Upper lobe of right lung (tissue), 1 donor: ENCODE measurements at regions not wholly inside any gene's neighbourhood (a gene's known extent, or its start where the extent isn't known, plus 50 kb on each side); places are given as distances from the start of the nearest gene placed in this dataset.

Source experiments
- ATAC-seq: fragments of 200-7000 bp; cut with Tn5 transposase; one replicate; pipeline ENCODE4 v1.9.1; 2020; ENCODE audit warnings: mild to moderate bottlenecking, moderate library complexity
- DNase-seq: peaks from one replicate; pipeline ENCODE4 v3.0.0-alpha.2; 2020
- H3K27ac ChIP-seq: fragments of 200-600 bp; one replicate; pipeline ENCODE4 v1.8.0; 2022
- H3K27me3 ChIP-seq: fragments of 200-600 bp; one replicate; pipeline ENCODE4 v1.8.0; 2022; ENCODE audit warnings: mild to moderate bottlenecking
- H3K36me3 ChIP-seq: fragments of 200-600 bp; one replicate; pipeline ENCODE4 v1.8.0; 2022
- H3K4me1 ChIP-seq: fragments of 200-600 bp; one replicate; pipeline ENCODE4 v1.8.0; 2022
- H3K4me3 ChIP-seq: fragments of 200-600 bp; one replicate; pipeline ENCODE4 v1.8.0; 2022; ENCODE audit warnings: mild to moderate bottlenecking
- H3K9me3 ChIP-seq: fragments of 200-600 bp; one replicate; pipeline ENCODE4 v1.8.0; 2022
- intact Hi-C: fragments of 100-400 bp; cut with DNase I; formaldehyde crosslinking; loops from one replicate; pipeline ENCODE4 v1.11.0; 2022
- TF ChIP-seq, protein P1 (sequence below): fragments of 200-600 bp; IDR thresholded peaks from one replicate; pipeline ENCODE4 v1.8.0; 2022; ENCODE audit warnings: antibody characterized with exemption
- donor health status: DM: no; HTN: yes; CAD: no; lungs with severe emphysema.

GRCh38 chr1:82094136-82094535 lies 293.4 kb downstream of the ADGRL2 start:
- DNase-seq (no peak), ATAC-seq (no peak)
- intact Hi-C loops: no loop called here
- no peaks in the 10 kb centered on the region for H3K9me3 ChIP-seq
- no peak overlapping the region for H3K27ac ChIP-seq
- no peaks in the 10 kb centered on the region for H3K27me3 ChIP-seq
- H3K4me1 ChIP-seq: no peaks in the 10 kb centered on the region
- H3K4me3 ChIP-seq: no peak overlapping the region
- H3K36me3 ChIP-seq: no peaks in the 10 kb centered on the region
- TF ChIP-seq, protein P1, sequence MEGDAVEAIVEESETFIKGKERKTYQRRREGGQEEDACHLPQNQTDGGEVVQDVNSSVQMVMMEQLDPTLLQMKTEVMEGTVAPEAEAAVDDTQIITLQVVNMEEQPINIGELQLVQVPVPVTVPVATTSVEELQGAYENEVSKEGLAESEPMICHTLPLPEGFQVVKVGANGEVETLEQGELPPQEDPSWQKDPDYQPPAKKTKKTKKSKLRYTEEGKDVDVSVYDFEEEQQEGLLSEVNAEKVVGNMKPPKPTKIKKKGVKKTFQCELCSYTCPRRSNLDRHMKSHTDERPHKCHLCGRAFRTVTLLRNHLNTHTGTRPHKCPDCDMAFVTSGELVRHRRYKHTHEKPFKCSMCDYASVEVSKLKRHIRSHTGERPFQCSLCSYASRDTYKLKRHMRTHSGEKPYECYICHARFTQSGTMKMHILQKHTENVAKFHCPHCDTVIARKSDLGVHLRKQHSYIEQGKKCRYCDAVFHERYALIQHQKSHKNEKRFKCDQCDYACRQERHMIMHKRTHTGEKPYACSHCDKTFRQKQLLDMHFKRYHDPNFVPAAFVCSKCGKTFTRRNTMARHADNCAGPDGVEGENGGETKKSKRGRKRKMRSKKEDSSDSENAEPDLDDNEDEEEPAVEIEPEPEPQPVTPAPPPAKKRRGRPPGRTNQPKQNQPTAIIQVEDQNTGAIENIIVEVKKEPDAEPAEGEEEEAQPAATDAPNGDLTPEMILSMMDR: no peak

- no peaks in the 10 kb centered on the region for H3K36me3 ChIP-seq
- intact Hi-C loops: no loop called here
- no peak overlapping the region for H3K4me3 ChIP-seq
- H3K9me3 ChIP-seq: no peaks in the 10 kb centered on the region
- H3K4me1 ChIP-seq: no peaks in the 10 kb centered on the region
- TF ChIP-seq, protein P1: no peak
- no peak for ATAC-seq
- no peaks in the 10 kb centered on the region for H3K27me3 ChIP-seq
- no peak overlapping the region for H3K27ac ChIP-seq
- DNase-seq: no peak
Observed at GRCh38 chr1:82091729-82092128, 291.0 kb downstream of the ADGRL2 start.

DNA sequence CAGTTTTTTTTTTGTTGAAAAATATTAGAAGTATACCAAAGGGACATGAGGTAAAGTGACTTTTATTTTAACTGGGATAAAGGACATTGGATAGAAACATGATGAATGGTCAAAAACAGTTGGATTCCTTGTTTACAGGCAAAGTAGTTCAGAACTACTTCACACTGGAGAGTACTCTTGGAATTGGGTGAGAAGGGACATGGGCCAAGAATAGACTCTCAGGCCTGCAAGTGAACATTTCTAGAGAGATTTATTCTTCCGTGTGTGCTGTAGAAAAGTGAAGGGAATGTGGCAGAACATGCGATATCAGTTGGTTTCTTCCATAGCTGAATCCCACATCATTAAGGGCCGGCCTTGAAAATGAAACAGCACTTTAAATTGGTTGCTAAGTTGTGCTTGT lies 290.5 kb downstream of the ADGRL2 start:
- no peak for DNase-seq
- ATAC-seq: peak; percentile 57
- TF ChIP-seq, protein P1: no peak

DNA sequence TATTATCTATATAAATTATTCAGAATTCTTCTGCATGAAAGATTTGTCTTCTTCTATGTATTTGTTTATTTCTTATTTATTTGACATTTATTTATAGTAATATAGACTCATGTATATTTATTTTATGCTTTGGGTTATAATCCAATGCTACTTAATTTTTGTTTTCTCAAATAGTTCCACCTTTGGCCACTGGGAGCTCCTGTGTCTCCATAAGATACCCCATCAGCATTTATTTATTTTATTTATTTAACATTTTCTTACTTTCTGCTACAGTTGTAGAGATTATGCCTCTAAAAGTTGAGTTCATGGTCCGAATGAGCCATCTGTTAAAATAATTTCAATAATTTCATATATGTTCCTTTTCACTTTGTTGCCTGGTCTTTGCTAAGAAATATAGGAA lies 289.4 kb downstream of the ADGRL2 start:
- intact Hi-C loops: no loop called here
- H3K4me1 ChIP-seq: no peaks in the 10 kb centered on the region
- TF ChIP-seq, protein P1: peak; percentile 37
- H3K9me3 ChIP-seq: no peaks in the 10 kb centered on the region
- no peak overlapping the region for H3K4me3 ChIP-seq
- no peak overlapping the region for H3K27ac ChIP-seq
- no peaks in the 10 kb centered on the region for H3K36me3 ChIP-seq
- no peaks in the 10 kb centered on the region for H3K27me3 ChIP-seq
- ATAC-seq: no peak
- DNase-seq: no peak

More for the DNA sequence above, 290.5 kb downstream of the ADGRL2 start:
- Histone ChIP-seq H3K9me3 (no peaks in the 10 kb centered on the region), H3K36me3 (no peaks in the 10 kb centered on the region), H3K4me1 (no peaks in the 10 kb centered on the region), H3K27me3 (no peaks in the 10 kb centered on the region), H3K27ac (no peak overlapping the region), H3K4me3 (no peak overlapping the region)
- intact Hi-C loops: no loop called here

- DNase-seq (no peak), ATAC-seq (no peak)
- Histone ChIP-seq H3K27me3 (no peaks in the 10 kb centered on the region), H3K9me3 (no peaks in the 10 kb centered on the region), H3K4me1 (no peaks in the 10 kb centered on the region), H3K4me3 (no peak overlapping the region), H3K27ac (no peak overlapping the region), H3K36me3 (no peaks in the 10 kb centered on the region)
- intact Hi-C loops: no loop called here
- TF ChIP-seq, protein P1: no peak
Observed at GRCh38 chr1:82086739-82087138, 286.0 kb downstream of the ADGRL2 start.

DNA sequence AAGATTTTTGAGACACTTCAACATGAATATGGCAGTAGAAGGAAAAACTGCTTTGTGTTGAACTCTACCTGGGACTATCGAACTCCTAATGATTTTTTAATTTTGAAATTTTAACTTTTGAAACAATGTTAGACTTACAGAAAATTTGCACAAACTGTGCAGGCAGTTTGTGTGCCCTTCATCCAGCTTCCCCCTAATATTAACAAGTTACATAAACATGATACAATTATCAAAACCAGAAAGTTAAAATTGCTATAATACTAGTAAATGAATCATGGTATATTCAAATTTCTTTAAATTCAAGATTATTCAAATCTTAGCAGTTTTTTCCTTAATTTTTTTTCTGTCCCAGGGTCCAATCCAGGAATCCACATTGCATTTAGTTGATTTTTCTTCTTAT lies 278.9 kb downstream of the ADGRL2 start:
- no peak overlapping the region for H3K4me3 ChIP-seq
- H3K27me3 ChIP-seq: no peaks in the 10 kb centered on the region
- no peak for ATAC-seq
- no peaks in the 10 kb centered on the region for H3K36me3 ChIP-seq
- no peaks in the 10 kb centered on the region for H3K9me3 ChIP-seq
- H3K4me1 ChIP-seq: no peaks in the 10 kb centered on the region
- intact Hi-C loops: no loop called here
- H3K27ac ChIP-seq: no peak overlapping the region
- TF ChIP-seq, protein P1: no peak
- no peak for DNase-seq
